ENCODE measurements at regions not wholly inside any gene's neighbourhood (a gene's known extent, or its start where the extent isn't known, plus 50 kb on each side); places are given as distances from the start of the nearest gene placed in this dataset.

GRCh38 chr2:49278561-49278960 is 124.2 kb upstream of the FSHR start:
- TF ChIP-seq CTCF (IDR thresholded peaks at IDR 0.05) = no peak
- TF ChIP-seq POLR2A (IDR thresholded peaks at IDR 0.05) = no peak
- no peak for TF ChIP-seq EP300 (IDR thresholded peaks at IDR 0.05)

Measured in ovary (tissue), 3 donors.